Suprapubic skin (tissue), 4 donors: ENCODE measurements at regions not wholly inside any gene's neighbourhood (a gene's known extent, or its start where the extent isn't known, plus 50 kb on each side); places are given as distances from the start of the nearest gene placed in this dataset.

ENCODE experiments used
- DNase-seq, 2 donors: peaks; one replicate each; pipeline ENCODE4 v3.0.0-alpha.2; 2019; ENCODE audit warnings: low spot score in 2 of 2
- H3K27ac ChIP-seq: fragments of 200-600 bp; sonication (generic); one replicate; pipeline ENCODE4 v1.5.1; 2019
- H3K27me3 ChIP-seq: fragments of 200-600 bp; sonication (generic); one replicate; pipeline ENCODE4 v1.5.1; 2019
- H3K36me3 ChIP-seq: fragments of 200-600 bp; sonication (generic); one replicate; pipeline ENCODE4 v1.5.1; 2019
- H3K4me1 ChIP-seq: fragments of 200-600 bp; sonication (generic); one replicate; pipeline ENCODE4 v1.5.1; 2019
- H3K4me3 ChIP-seq: fragments of 200-600 bp; sonication (generic); one replicate; pipeline ENCODE4 v1.5.1; 2019; ENCODE audit warnings: mild to moderate bottlenecking
- H3K9me3 ChIP-seq: fragments of 200-600 bp; sonication (generic); one replicate; pipeline ENCODE4 v1.5.1; 2019
- CTCF ChIP-seq, 2 donors: fragments of 200-600 bp in 1 of 2; fragments of 450-650 bp in 1 of 2; sonication (generic) in 1 of 2; IDR thresholded peaks; one replicate each; pipeline ENCODE4 v1.5.1; 2016 to 2019; ENCODE audit warnings: antibody characterized with exemption in 2 of 2, mild to moderate bottlenecking in 1 of 2, moderate library complexity in 1 of 2
- EP300 ChIP-seq: sonication (generic); formaldehyde crosslinking; IDR thresholded peaks from one replicate; pipeline ENCODE4 v1.6.1; 2017; ENCODE audit warnings: antibody characterized with exemption
- POLR2A ChIP-seq, 2 donors: fragments of 450-650 bp; IDR thresholded peaks; one replicate each; pipeline ENCODE4 v1.6.1; 2017; ENCODE audit warnings: antibody characterized with exemption in 2 of 2, mild to moderate bottlenecking in 2 of 2, moderate library complexity in 2 of 2
- POLR2AphosphoS5 ChIP-seq, 3 donors: sonication (generic); formaldehyde crosslinking; IDR thresholded peaks; one replicate each; pipeline ENCODE4 v1.6.1; 2017; ENCODE audit warnings: antibody characterized with exemption in 3 of 3
- WGBS: methylation state at CpG from one replicate; pipeline ENCODE4 v1.1.5; 2018; 5-methylcytosine and 5-hydroxymethylcytosine counted together

GRCh38 chr10:130370721-130371120 lies 234.5 kb downstream of the GLRX3 start:
- Histone ChIP-seq H3K27me3 (no peaks in the 10 kb centered on the region), H3K27ac (no peak overlapping the region), H3K9me3 (no peaks in the 10 kb centered on the region), H3K4me3 (no peak overlapping the region), H3K4me1 (no peaks in the 10 kb centered on the region), H3K36me3 (no peaks in the 10 kb centered on the region)
- DNase-seq: peak in 1 of 2 donors; percentile 26
- TF ChIP-seq POLR2AphosphoS5 (IDR thresholded peaks at IDR 0.05): no peak
- no peak for TF ChIP-seq CTCF (IDR thresholded peaks at IDR 0.05)
- no peak for TF ChIP-seq EP300
- TF ChIP-seq POLR2A (IDR thresholded peaks at IDR 0.05): no peak
- 87% methylated on average over 10 of the region's 10 CpGs for WGBS

- WGBS: 27% methylated on average over 2 of the region's 6 CpGs
- TF ChIP-seq POLR2AphosphoS5 (IDR thresholded peaks at IDR 0.05) (no peak), POLR2A (IDR thresholded peaks at IDR 0.05) (no peak), EP300 (no peak)
- H3K27ac ChIP-seq: no peak overlapping the region
- no peaks in the 10 kb centered on the region for H3K27me3 ChIP-seq
- H3K4me1 ChIP-seq: no peaks in the 10 kb centered on the region
- H3K4me3 ChIP-seq: no peak overlapping the region
- no peaks in the 10 kb centered on the region for H3K9me3 ChIP-seq
- DNase-seq: peak in 1 of 2 donors; percentile 65
- no peaks in the 10 kb centered on the region for H3K36me3 ChIP-seq
Observed at GRCh38 chr10:130371156-130371555, 235.0 kb downstream of the GLRX3 start.

GRCh38 chr10:130371666-130372065 lies 235.5 kb downstream of the GLRX3 start:
- Histone ChIP-seq H3K36me3 (no peaks in the 10 kb centered on the region), H3K27ac (no peak overlapping the region), H3K4me3 (no peak overlapping the region), H3K9me3 (no peaks in the 10 kb centered on the region), H3K27me3 (no peaks in the 10 kb centered on the region), H3K4me1 (no peaks in the 10 kb centered on the region)
- TF ChIP-seq EP300 (no peak), CTCF (IDR thresholded peaks at IDR 0.05) (no peak), POLR2AphosphoS5 (IDR thresholded peaks at IDR 0.05) (no peak), POLR2A (IDR thresholded peaks at IDR 0.05) (no peak)
- peak in 1 of 2 donors; percentile 31 for DNase-seq
- 30% methylated on average over 16 of the region's 16 CpGs for WGBS

- no peaks in the 10 kb centered on the region for H3K27me3 ChIP-seq
- H3K36me3 ChIP-seq: no peaks in the 10 kb centered on the region
- H3K4me1 ChIP-seq: no peaks in the 10 kb centered on the region
- H3K4me3 ChIP-seq: no peak overlapping the region
- TF ChIP-seq CTCF (IDR thresholded peaks at IDR 0.05): no peak
- no peak for TF ChIP-seq POLR2AphosphoS5 (IDR thresholded peaks at IDR 0.05)
- TF ChIP-seq POLR2A (IDR thresholded peaks at IDR 0.05): no peak
- TF ChIP-seq EP300: no peak
- no peak overlapping the region for H3K27ac ChIP-seq
- 78% methylated on average over 4 of the region's 11 CpGs for WGBS
- H3K9me3 ChIP-seq: no peaks in the 10 kb centered on the region
- DNase-seq: peak in 1 of 2 donors; percentile 68
Observed at GRCh38 chr10:130372222-130372621, 236.0 kb downstream of the GLRX3 start.

- peak in 1 of 2 donors; percentile 55 for DNase-seq
- H3K27ac ChIP-seq: no peak overlapping the region
- H3K4me3 ChIP-seq: no peak overlapping the region
- no peaks in the 10 kb centered on the region for H3K36me3 ChIP-seq
- H3K4me1 ChIP-seq: no peaks in the 10 kb centered on the region
- TF ChIP-seq POLR2A (IDR thresholded peaks at IDR 0.05): no peak
- no peak for TF ChIP-seq POLR2AphosphoS5 (IDR thresholded peaks at IDR 0.05)
- no peak for TF ChIP-seq CTCF (IDR thresholded peaks at IDR 0.05)
- TF ChIP-seq EP300: no peak
- H3K27me3 ChIP-seq: no peaks in the 10 kb centered on the region
- no peaks in the 10 kb centered on the region for H3K9me3 ChIP-seq
- 74% methylated on average over 9 of the region's 9 CpGs for WGBS
Observed at GRCh38 chr10:130372866-130373265, 236.7 kb downstream of the GLRX3 start.

GRCh38 chr10:130377986-130378540 lies 241.9 kb downstream of the GLRX3 start:
- no peak overlapping the region for H3K27ac ChIP-seq
- H3K36me3 ChIP-seq: no peaks in the 10 kb centered on the region
- TF ChIP-seq EP300 (no peak), POLR2AphosphoS5 (IDR thresholded peaks at IDR 0.05) (no peak), CTCF (IDR thresholded peaks at IDR 0.05) (no peak)
- peaks cover 7% of the 10 kb centered on the region for H3K9me3 ChIP-seq
- no peaks in the 10 kb centered on the region for H3K27me3 ChIP-seq
- no peak overlapping the region for H3K4me3 ChIP-seq
- DNase-seq: peak in 1 of 2 donors; percentile 43
- no peaks in the 10 kb centered on the region for H3K4me1 ChIP-seq
- 61% methylated on average over 17 of the region's 17 CpGs for WGBS
